OCI-LY7 (cell line): ENCODE measurements at regions not wholly inside any gene's neighbourhood (a gene's known extent, or its start where the extent isn't known, plus 50 kb on each side); places are given as distances from the start of the nearest gene placed in this dataset.

Experiments used
- EZH2phosphoT487 ChIP-seq: fragments of 200-600 bp; sonication (generic); IDR thresholded peaks from 2 replicates; pipeline ENCODE4 v1.6.1; 2018; ENCODE audit warnings: low read depth, borderline replicate concordance, mild to moderate bottlenecking, mixed run types, antibody characterized with exemption, low read length, moderate library complexity, mixed read lengths
- TF ChIP-seq, protein P1 (sequence below): fragments of 200-600 bp; sonication (generic); conservative IDR thresholded peaks from 2 replicates; pipeline ENCODE4 v1.5.1; 2014; ENCODE audit warnings: mild to moderate bottlenecking, antibody characterized with exemption, low read length, moderate library complexity, mixed read lengths

DNA sequence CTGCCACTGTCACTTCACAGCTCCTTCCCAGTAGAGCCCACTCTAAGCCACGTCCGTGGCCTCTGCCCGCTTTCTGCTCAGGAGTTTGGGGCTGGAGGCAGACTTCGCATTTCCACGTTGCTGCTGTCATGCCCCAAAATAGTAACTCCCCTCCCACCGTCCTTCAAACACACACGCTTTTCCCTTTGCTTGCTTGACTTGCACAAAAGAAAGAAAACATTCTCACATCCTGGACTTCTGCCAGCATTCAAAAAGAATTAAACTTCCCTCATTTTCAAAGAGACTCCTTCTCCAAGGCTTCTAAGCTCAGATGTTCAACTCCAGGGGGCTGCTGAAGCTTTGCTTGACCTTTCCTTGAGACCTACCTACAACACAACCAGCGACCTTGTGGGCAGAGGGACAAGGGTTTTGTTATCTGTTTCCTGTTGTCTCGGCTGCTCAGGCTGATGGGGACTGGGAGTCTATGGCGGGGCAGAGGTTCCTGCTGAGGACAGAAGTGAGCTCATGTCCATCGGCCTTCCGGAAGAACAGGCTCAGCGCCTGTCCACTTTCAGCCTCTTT lies 263.8 kb upstream of the FOXQ1 start:
- TF ChIP-seq, protein P1, sequence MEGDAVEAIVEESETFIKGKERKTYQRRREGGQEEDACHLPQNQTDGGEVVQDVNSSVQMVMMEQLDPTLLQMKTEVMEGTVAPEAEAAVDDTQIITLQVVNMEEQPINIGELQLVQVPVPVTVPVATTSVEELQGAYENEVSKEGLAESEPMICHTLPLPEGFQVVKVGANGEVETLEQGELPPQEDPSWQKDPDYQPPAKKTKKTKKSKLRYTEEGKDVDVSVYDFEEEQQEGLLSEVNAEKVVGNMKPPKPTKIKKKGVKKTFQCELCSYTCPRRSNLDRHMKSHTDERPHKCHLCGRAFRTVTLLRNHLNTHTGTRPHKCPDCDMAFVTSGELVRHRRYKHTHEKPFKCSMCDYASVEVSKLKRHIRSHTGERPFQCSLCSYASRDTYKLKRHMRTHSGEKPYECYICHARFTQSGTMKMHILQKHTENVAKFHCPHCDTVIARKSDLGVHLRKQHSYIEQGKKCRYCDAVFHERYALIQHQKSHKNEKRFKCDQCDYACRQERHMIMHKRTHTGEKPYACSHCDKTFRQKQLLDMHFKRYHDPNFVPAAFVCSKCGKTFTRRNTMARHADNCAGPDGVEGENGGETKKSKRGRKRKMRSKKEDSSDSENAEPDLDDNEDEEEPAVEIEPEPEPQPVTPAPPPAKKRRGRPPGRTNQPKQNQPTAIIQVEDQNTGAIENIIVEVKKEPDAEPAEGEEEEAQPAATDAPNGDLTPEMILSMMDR, result no peak
- no peak for TF ChIP-seq EZH2phosphoT487
